CD4-positive, alpha-beta T cell treated with Interleukin-6 for 4 hours (primary cell): ENCODE measurements at regions not wholly inside any gene's neighbourhood (a gene's known extent, or its start where the extent isn't known, plus 50 kb on each side); places are given as distances from the start of the nearest gene placed in this dataset.

Source experiments
- DNase-seq: peaks from one replicate; pipeline ENCODE4 v3.0.0-alpha.2; 2020; ENCODE audit warnings: mixed read lengths

DNA sequence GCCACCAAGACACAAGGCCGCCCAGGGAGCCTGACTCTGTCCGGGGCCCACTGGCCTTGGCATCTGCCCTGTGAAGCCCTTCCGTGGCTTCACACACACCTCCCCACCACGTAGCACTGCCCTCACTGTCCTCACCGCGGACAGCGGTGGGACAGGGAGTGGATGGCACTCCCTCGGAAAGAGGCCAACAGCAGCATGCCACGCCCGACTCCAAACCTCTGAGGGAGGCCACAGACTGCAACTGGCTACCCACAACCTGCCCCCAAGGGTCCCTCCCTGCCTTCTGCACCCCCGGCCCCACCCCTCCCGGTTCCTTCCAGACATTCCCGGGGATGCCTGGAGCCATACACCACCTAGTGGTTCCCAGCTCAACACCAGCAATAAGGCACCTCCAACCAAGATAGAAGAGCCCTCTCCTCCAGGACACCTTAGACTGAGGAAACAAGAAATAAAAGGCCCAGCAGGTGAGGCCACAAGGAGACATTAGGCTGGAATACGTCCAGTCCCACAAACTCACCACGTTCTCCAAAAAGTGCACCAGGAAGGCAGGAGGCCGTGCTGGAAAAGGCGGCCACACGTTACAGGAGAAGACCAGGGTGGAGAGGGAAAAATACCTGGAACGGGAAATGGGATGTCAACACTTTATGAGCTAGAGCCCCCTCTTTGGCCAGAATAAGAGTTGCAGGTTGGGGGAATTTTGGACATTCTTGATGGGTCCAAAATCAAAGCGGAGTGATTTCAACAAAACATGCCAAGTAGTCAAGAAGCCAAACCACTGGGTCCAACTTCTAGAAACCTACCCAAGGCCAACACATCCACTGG, 310.0 kb downstream of the SOX9 start:
- no peak for DNase-seq

GRCh38 chr17:72432143-72432621, 311.4 kb downstream of the SOX9 start:
- DNase-seq: no peak

DNA sequence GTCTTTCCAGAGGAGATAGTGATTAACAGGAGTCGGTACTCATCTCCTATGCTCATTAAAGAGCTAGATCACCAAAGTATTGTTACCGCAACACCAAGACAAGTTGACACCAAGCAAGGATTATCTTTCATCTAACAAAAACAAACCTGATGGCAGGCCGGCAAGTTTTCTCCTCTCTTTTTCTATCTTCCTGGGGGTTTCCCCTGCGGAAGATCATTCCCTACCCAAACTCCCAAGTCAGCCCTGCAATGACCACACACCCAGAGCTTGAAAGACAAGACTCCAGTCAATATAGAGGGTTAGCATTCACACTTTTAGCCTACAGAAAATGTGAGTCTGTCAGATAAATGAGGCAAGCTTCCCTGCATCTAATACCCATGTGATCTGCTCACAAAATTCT, 312.1 kb downstream of the SOX9 start:
- DNase-seq: no peak

- no peak for DNase-seq
These were observed 313.0 kb downstream of the SOX9 start for GRCh38 chr17:72433797-72434196.

DNA sequence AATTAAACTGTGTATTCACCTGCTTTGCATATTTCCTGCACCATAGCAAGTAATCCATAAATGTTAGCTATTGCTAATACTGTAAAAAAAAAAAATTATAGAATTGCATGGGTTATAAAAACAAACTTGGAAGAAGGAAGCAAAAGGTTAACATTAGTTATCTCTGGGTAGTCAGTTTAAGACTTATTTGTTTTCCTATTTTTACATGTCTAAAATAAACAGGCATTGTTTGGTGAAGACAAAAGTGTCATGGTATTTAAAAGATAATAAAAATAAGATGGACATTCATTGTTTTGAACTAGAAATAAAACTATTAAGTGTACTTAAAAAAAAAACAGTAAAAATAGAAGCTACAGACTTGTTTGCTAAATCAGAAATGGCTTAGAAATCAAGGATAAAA, 313.8 kb downstream of the SOX9 start:
- DNase-seq: no peak

- no peak for DNase-seq
These were observed 314.3 kb downstream of the SOX9 start for GRCh38 chr17:72434991-72435618.

GRCh38 chr17:72438783-72439182, 318.0 kb downstream of the SOX9 start:
- no peak for DNase-seq

DNA sequence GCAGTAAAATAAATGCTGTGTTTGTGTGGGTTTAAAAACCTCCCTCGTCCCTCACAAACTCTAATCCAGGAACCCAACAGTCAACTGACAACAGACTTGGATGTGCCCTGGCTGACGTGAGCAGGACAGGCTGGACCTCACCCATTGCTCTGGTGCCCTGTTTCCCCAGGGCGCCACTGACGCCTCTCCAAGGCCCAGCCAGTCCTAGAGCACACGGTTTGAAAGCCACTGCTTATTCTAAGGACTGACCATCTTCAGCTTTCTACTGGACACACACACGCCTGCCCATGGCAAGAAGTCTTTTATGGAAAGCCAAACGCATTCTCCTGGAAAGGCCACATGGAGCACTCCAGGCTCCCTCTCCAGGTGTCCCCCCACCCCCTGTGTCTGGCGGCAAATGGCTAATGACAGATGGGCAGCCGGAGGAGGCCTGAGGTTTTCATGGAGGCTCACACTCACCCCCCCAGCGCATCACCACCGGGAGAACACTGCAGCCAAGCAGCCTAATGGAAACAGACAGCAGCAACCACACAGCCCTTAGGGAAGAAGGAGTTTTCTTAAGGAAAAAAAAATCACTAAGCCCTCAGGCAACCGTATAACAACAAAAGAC, 319.2 kb downstream of the SOX9 start:
- no peak for DNase-seq

GRCh38 chr17:72440961-72441360, 320.1 kb downstream of the SOX9 start:
- no peak for DNase-seq

DNA sequence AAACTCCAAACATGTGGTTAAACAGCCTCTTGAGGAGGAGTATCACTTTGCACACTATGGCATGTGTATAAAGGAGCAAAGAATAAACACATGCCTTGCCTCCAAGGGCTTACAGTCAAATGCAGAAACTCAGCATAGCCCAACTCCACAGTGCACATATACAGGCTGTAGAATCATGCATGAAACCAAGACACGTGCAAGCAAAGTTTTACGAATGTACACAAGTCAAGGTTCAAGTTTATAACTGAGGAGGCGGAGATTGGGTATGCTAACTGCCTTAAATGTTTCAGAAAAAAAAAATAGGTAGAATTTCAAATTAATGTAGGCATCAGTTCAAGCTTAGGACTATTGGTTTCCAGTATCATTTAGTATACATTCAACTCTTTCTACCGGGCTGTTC, 321.1 kb downstream of the SOX9 start:
- DNase-seq: no peak

DNA sequence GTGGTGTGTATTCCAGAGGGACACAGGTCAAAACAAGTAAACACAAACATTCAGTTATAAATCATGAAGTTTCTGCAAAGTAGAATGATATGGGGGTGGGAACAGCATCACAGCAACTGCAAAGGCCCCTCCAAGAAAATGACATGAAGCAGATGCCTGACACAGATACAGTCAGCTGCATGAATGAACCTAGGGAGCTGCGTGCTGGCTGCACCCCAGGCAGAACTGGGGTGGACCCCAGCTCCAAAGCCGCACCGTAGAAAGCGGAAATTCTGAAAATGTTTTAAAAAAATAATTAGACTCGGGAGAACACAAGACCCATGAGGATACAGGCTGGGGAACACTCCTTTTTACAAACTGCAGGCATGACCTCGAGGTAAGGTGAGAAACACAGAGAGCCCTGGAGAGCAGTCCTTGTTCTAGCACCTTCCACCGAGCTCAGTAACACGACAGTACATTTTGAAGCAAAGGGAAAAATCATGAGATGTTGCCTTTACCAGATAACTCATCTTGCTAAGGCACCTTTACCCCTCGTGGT, 323.8 kb downstream of the SOX9 start:
- DNase-seq: no peak

GRCh38 chr17:72445055-72445991, 324.5 kb downstream of the SOX9 start:
- no peak for DNase-seq

GRCh38 chr17:72446118-72446517, 325.3 kb downstream of the SOX9 start:
- DNase-seq: no peak

GRCh38 chr17:72446525-72447250, 325.9 kb downstream of the SOX9 start:
- no peak for DNase-seq

DNA sequence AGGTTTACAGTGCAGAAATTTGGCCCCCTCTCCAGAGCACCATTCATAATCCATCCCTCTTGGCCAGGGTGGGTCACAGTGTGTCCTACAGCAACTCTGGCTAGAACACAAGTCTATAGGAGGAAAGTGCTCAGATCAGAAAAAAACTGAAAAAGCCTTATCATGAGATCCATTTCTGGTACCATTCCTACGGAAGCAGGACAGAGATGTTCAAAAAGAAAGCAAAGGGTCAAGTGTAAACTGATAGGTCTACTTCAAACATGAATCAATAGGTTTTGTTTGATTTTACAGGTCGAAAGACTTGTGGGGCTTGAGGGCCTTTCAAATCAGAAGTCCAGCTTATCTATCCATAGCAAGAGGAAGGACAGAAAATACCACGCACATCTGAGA, 326.4 kb downstream of the SOX9 start:
- DNase-seq: no peak

DNA sequence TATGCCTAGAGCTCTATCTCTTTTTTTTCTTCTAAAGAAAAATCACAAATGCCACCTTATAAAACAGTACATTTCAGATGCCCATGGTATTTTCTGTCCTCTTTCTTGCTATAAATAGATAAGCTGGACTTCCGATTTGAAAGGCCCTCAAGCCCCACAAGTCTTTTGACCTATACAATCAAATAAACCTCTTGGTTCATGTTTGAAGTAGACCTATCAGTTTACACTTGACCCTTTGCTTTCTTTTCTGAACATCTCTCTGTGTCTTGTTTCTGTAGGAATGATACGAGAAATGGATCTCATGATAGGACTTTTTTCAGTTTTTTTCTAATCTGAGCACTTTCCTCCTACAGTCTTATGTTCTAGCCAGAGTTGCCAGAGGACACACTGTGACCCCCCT, 327.2 kb downstream of the SOX9 start:
- DNase-seq: no peak

DNA sequence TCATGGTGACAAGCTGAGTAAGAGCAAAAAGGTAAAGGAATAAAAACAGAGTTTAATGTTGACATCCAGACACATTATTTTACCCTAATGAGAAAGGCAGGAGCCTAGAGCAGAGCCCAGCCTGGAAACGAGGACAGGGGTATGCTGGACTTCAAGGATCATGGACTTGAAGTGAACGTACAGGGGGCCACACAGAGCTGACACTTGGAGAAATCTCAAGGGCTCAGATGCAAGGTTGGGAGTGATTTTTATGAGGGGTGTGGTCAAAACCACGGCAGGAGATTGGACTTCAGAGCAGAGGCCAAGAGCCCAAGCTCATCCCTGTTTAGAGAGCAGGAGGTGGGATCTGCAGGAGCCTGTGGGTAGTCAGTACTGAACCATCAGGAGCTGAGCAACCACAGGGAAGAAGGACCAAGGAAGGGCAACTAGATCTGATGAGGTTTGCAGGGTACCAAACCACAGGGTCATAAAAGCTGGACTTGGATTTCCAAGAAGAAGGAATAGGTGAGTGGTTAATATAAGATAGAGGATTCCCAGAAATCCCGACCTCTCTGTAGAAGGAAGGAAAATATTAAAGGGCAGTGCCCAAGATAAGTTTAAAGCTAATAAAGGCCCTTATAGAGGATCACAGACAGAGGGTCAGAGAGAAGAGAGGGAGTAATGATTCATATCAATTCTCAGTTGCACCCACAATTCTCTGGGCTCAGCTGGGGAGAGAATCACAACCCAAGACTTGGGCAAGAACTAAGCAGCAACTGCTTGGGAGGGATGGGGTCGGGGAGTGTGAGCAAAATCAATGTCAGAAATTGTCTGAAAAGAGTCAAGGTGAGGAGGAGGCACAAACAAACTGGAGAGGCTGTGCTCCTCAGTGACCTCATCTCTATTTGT, 331.7 kb downstream of the SOX9 start:
- no peak for DNase-seq

GRCh38 chr17:72454342-72454741, 333.5 kb downstream of the SOX9 start:
- DNase-seq: no peak

- no peak for DNase-seq
These were observed 334.7 kb downstream of the SOX9 start for GRCh38 chr17:72455562-72455961.

GRCh38 chr17:72456075-72456474, 335.3 kb downstream of the SOX9 start:
- no peak for DNase-seq

GRCh38 chr17:72457712-72458111, 336.9 kb downstream of the SOX9 start:
- no peak for DNase-seq
